ENCODE measurements at regions not wholly inside any gene's neighbourhood (a gene's known extent, or its start where the extent isn't known, plus 50 kb on each side); places are given as distances from the start of the nearest gene placed in this dataset.
"Not testable (repeated sequence)": the region's sequence is repeated elsewhere in the genome, so short reads cannot be mapped to it uniquely, and the experiment has no call there.

- FAIRE-seq; intact Hi-C loops (cut with DNase I); H3K36me3 ChIP-seq (ENCODE audit: control insufficient read depth in 2 of 3, insufficient read depth in 3 of 3, low read length in 3 of 3); H3K4me3 ChIP-seq (ENCODE audit: low read length in 3 of 3); H3K27me3 ChIP-seq (ENCODE audit: control insufficient read depth, insufficient read depth, low read length); H3K9ac ChIP-seq (ENCODE audit: low read length in 3 of 3); DNase-seq; H3K4me1 ChIP-seq (ENCODE audit: control insufficient read depth in 2 of 3, insufficient read depth in 2 of 3, low read depth in 1 of 3, low read length in 3 of 3); H3K9me3 ChIP-seq (ENCODE audit: control insufficient read depth in 2 of 3, insufficient read depth in 1 of 3, low read length in 3 of 3); H3K27ac ChIP-seq (ENCODE audit: low read depth in 2 of 2, low read length in 2 of 2): not testable (repeated sequence)
Measured at GRCh38 chr21:9024006-9024767, 1497.2 kb upstream of the TPTE start.

GRCh38 chr21:9026729-9027416 is 1494.5 kb upstream of the TPTE start:
- H3K4me3 ChIP-seq (ENCODE audit: low read length in 3 of 3); H3K9me3 ChIP-seq (ENCODE audit: control insufficient read depth in 2 of 3, insufficient read depth in 1 of 3, low read length in 3 of 3); intact Hi-C loops (cut with DNase I); FAIRE-seq; H3K36me3 ChIP-seq (ENCODE audit: control insufficient read depth in 2 of 3, insufficient read depth in 3 of 3, low read length in 3 of 3); H3K27ac ChIP-seq (ENCODE audit: low read depth in 2 of 2, low read length in 2 of 2); H3K27me3 ChIP-seq (ENCODE audit: control insufficient read depth, insufficient read depth, low read length); DNase-seq; H3K4me1 ChIP-seq (ENCODE audit: control insufficient read depth in 2 of 3, insufficient read depth in 2 of 3, low read depth in 1 of 3, low read length in 3 of 3); H3K9ac ChIP-seq (ENCODE audit: low read length in 3 of 3): not testable (repeated sequence)

DNA sequence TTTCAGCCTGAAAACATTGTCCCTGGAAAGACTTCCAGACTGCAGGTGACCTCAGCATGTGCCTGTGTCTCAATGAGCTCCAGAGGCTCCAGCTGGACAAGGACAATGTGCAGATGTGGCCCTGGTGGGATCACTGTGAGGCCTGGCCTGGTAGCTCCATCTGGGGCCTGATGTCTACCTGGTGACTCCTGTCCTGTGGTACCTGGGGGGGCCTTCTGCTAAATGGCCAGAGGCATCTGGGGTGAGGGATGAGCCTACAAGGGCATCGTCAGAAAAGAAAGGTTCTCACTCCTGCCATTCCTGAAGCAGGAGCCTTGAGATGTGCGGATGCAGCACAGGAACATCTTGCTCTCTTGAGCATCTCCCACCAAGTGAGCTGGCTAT is 1494.0 kb upstream of the TPTE start:
- H3K4me3 ChIP-seq (ENCODE audit: low read length in 3 of 3); H3K36me3 ChIP-seq (ENCODE audit: control insufficient read depth in 2 of 3, insufficient read depth in 3 of 3, low read length in 3 of 3); H3K9ac ChIP-seq (ENCODE audit: low read length in 3 of 3); H3K9me3 ChIP-seq (ENCODE audit: control insufficient read depth in 2 of 3, insufficient read depth in 1 of 3, low read length in 3 of 3); H3K27me3 ChIP-seq (ENCODE audit: control insufficient read depth, insufficient read depth, low read length); FAIRE-seq; intact Hi-C loops (cut with DNase I); H3K27ac ChIP-seq (ENCODE audit: low read depth in 2 of 2, low read length in 2 of 2); H3K4me1 ChIP-seq (ENCODE audit: control insufficient read depth in 2 of 3, insufficient read depth in 2 of 3, low read depth in 1 of 3, low read length in 3 of 3): not testable (repeated sequence)
- peak in 1 of 5 donors; percentile 64 for DNase-seq

DNA sequence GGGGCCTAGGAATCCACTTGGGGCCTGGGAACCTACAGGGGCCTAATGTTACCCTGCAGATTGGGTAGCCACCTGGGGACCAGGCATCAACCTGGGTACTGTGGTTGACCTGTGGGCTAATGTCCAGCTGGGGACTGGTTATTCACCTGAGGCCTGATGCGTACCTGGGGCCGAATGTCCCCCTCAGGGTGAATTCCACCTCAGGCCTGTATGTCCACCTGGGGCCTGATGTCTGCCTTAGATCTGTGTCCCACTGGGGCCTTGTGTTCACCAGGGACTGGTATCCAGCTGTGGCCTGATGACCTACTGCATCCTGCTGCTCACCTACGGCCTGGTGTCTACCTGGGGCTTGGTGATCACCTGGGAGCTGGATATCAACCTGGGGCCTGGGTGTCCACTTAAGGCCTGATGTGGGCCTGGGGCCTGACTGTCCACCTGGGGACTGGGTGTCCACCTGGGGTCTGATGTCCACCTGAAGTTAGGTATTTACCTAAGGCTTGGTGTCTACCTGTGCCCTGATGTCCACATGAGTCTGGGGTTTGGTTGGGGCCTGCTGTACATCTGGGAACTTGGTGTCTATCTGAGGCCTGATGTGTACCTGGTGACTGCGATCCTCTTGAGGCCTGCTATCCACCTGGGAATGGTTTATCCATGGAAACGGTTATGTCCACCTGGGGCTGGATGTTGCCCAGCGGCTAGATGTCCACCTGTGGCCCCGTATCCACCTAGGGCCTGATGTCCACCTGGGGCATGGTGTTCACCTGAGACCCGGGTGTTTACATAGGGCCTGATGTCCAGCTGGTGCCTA is 1492.6 kb upstream of the TPTE start:
- intact Hi-C loops (cut with DNase I); H3K4me1 ChIP-seq (ENCODE audit: control insufficient read depth in 2 of 3, insufficient read depth in 2 of 3, low read depth in 1 of 3, low read length in 3 of 3); H3K4me3 ChIP-seq (ENCODE audit: low read length in 3 of 3); H3K36me3 ChIP-seq (ENCODE audit: control insufficient read depth in 2 of 3, insufficient read depth in 3 of 3, low read length in 3 of 3); H3K9me3 ChIP-seq (ENCODE audit: control insufficient read depth in 2 of 3, insufficient read depth in 1 of 3, low read length in 3 of 3); H3K9ac ChIP-seq (ENCODE audit: low read length in 3 of 3); FAIRE-seq; H3K27me3 ChIP-seq (ENCODE audit: control insufficient read depth, insufficient read depth, low read length); H3K27ac ChIP-seq (ENCODE audit: low read depth in 2 of 2, low read length in 2 of 2): not testable (repeated sequence)
- peak in 1 of 5 donors; percentile 71 for DNase-seq

DNA sequence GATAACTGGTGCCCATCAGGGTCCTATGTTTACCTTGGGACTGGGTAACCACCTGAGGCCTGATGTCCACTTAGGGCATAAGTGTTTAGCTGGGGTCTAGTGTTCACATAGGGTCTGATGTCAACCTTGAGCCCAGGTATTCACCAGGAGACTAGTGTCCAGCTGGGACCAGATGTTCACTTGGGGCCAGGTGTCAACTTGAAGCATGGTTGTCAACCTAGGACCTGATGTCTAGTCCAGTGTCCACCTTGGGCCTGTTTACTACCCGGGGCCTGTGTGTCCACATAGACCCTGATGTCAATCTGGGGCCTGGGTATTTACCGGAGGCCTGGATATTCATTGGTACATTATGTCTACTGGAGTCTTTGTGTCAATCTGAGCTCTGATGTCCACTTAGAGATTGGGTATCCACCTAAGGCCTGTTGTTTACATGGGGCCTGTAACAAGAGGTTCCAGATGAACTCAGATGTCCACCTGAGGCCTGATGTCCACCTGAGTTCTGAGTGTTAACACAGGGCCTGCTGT is 1491.2 kb upstream of the TPTE start:
- FAIRE-seq; intact Hi-C loops (cut with DNase I); H3K4me1 ChIP-seq (ENCODE audit: control insufficient read depth in 2 of 3, insufficient read depth in 2 of 3, low read depth in 1 of 3, low read length in 3 of 3); H3K9me3 ChIP-seq (ENCODE audit: control insufficient read depth in 2 of 3, insufficient read depth in 1 of 3, low read length in 3 of 3); H3K27me3 ChIP-seq (ENCODE audit: control insufficient read depth, insufficient read depth, low read length); H3K36me3 ChIP-seq (ENCODE audit: control insufficient read depth in 2 of 3, insufficient read depth in 3 of 3, low read length in 3 of 3); DNase-seq; H3K27ac ChIP-seq (ENCODE audit: low read depth in 2 of 2, low read length in 2 of 2); H3K9ac ChIP-seq (ENCODE audit: low read length in 3 of 3); H3K4me3 ChIP-seq (ENCODE audit: low read length in 3 of 3): not testable (repeated sequence)

DNA sequence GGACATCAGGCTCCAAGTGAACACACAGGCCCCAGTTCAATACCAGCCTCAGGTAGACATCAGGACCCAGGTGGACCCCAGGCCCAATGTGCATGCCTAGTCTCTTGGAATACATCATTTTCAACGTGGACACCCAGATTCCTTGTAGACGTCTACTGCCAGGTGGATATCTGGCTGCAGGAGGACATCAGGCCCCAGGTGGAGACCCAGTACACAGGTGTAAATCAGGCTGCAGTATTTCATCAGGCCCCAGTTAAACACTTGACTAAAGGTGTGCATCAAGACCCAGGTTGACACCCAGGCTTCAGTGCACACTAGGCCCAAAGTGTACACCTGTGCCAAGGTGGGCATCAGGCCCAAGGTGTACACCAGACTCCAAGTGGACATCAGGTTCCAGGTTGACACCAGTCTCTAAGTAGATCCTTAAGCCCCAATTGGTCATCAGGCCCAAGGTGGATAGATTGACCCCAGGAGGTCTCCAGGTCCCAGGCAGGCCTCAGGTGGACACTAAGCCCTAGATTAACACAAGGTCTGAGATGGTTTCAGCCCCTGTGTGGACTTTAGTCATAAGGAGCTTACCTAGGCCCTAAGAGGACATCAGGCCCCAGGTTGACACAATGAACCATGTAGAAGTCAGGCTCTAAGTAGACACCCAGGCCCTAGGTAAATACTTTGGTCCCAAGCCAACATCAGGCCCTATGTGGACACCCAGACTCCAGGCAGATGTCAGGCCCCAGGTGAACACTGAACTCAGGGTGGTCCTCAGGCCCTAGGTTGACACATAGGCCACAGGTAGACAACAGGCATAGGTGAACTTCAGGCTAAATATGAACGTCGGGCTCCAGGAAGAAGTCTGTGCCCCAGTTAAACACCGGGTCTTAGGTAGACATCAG is 1489.7 kb upstream of the TPTE start:
- H3K27ac ChIP-seq (ENCODE audit: low read depth in 2 of 2, low read length in 2 of 2); H3K4me3 ChIP-seq (ENCODE audit: low read length in 3 of 3); H3K9me3 ChIP-seq (ENCODE audit: control insufficient read depth in 2 of 3, insufficient read depth in 1 of 3, low read length in 3 of 3); H3K4me1 ChIP-seq (ENCODE audit: control insufficient read depth in 2 of 3, insufficient read depth in 2 of 3, low read depth in 1 of 3, low read length in 3 of 3); FAIRE-seq; H3K36me3 ChIP-seq (ENCODE audit: control insufficient read depth in 2 of 3, insufficient read depth in 3 of 3, low read length in 3 of 3); intact Hi-C loops (cut with DNase I); H3K27me3 ChIP-seq (ENCODE audit: control insufficient read depth, insufficient read depth, low read length); H3K9ac ChIP-seq (ENCODE audit: low read length in 3 of 3): not testable (repeated sequence)
- peak in 1 of 5 donors; percentile 1 for DNase-seq

DNA sequence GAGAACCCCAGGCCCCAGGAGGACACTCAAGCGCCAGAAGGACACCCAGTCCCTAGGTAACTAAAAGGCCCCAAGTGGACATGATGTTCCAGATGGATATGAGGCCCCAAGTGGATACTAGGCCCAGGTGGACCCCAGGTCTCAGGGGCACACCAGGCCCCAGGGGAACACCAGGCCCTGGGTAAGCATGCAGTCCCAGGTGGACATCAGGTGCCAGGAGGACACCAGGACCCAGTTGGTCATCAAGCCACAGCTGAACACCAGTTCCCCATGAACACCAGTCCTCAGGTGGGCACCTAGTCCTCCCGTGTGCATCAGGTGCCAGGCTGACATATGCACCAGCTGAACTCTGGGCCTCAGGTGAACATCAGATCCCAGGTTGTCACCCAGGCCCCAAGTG is 1488.8 kb upstream of the TPTE start:
- DNase-seq; H3K27me3 ChIP-seq (ENCODE audit: control insufficient read depth, insufficient read depth, low read length); H3K4me1 ChIP-seq (ENCODE audit: control insufficient read depth in 2 of 3, insufficient read depth in 2 of 3, low read depth in 1 of 3, low read length in 3 of 3); H3K4me3 ChIP-seq (ENCODE audit: low read length in 3 of 3); FAIRE-seq; H3K9me3 ChIP-seq (ENCODE audit: control insufficient read depth in 2 of 3, insufficient read depth in 1 of 3, low read length in 3 of 3); H3K36me3 ChIP-seq (ENCODE audit: control insufficient read depth in 2 of 3, insufficient read depth in 3 of 3, low read length in 3 of 3); H3K9ac ChIP-seq (ENCODE audit: low read length in 3 of 3); H3K27ac ChIP-seq (ENCODE audit: low read depth in 2 of 2, low read length in 2 of 2); intact Hi-C loops (cut with DNase I): not testable (repeated sequence)

All from kidney (tissue), 10 donors.